Muscle of leg (tissue), 3 donors: ENCODE measurements at regions not wholly inside any gene's neighbourhood (a gene's known extent, or its start where the extent isn't known, plus 50 kb on each side); places are given as distances from the start of the nearest gene placed in this dataset.

Source experiments
- DNase-seq: peaks from one replicate; pipeline ENCODE4 v3.0.0; 2013
- H3K27ac ChIP-seq: one replicate; pipeline ENCODE4 v1.5.1; 2013; ENCODE audit warnings: mild to moderate bottlenecking, low read length, control low read depth
- H3K27me3 ChIP-seq: one replicate; pipeline ENCODE4 v1.6.1; 2013; ENCODE audit warnings: low read length; ENCODE audit not compliant: control insufficient read depth, insufficient read depth
- H3K36me3 ChIP-seq: one replicate; pipeline ENCODE4 v1.6.1; 2013; ENCODE audit warnings: low read length; ENCODE audit not compliant: control insufficient read depth, insufficient read depth
- H3K4me1 ChIP-seq: one replicate; pipeline ENCODE4 v1.6.1; 2013; ENCODE audit warnings: low read length; ENCODE audit not compliant: control insufficient read depth, insufficient read depth
- H3K4me3 ChIP-seq: one replicate; pipeline ENCODE4 v1.5.1; 2013; ENCODE audit warnings: low read length, control low read depth
- H3K9me3 ChIP-seq: replicated peaks from 2 replicates; pipeline ENCODE4 v1.6.1; 2013; ENCODE audit warnings: low read depth, low read length; ENCODE audit not compliant: control insufficient read depth
- whole genome bisulfite sequencing: methylation state at CpG from one replicate; pipeline ENCODE4 v1.1.5; 2013; ENCODE audit warnings: missing lambda C conversion rate; ENCODE audit not compliant: insufficient coverage; 5-methylcytosine and 5-hydroxymethylcytosine counted together

- Histone ChIP-seq H3K27ac (no peak overlapping the region), H3K36me3 (no peaks in the 10 kb centered on the region), H3K27me3 (no peaks in the 10 kb centered on the region), H3K4me3 (no peak overlapping the region), H3K4me1 (no peaks in the 10 kb centered on the region), H3K9me3 (peaks cover 3% of the 10 kb centered on the region)
- 74% methylated on average over 2 of the region's 2 CpGs for WGBS
- no peak for DNase-seq
Measured at GRCh38 chr18:71725256-71725655, 818.9 kb downstream of the CBLN2 start.

- no CpG with 5 or more reads among the region's 1 CpG for WGBS
- H3K27me3 ChIP-seq: no peaks in the 10 kb centered on the region
- H3K9me3 ChIP-seq: no peaks in the 10 kb centered on the region
- no peaks in the 10 kb centered on the region for H3K4me1 ChIP-seq
- no peak for DNase-seq
- no peak overlapping the region for H3K27ac ChIP-seq
- no peak overlapping the region for H3K4me3 ChIP-seq
- no peaks in the 10 kb centered on the region for H3K36me3 ChIP-seq
Measured at GRCh38 chr18:71707985-71708500, 836.1 kb downstream of the CBLN2 start.

GRCh38 chr18:71707400-71707799 lies 836.7 kb downstream of the CBLN2 start:
- H3K27ac ChIP-seq: no peak overlapping the region
- no peaks in the 10 kb centered on the region for H3K4me1 ChIP-seq
- no peak overlapping the region for H3K4me3 ChIP-seq
- H3K27me3 ChIP-seq: no peaks in the 10 kb centered on the region
- WGBS: no CpG with 5 or more reads among the region's 1 CpG
- no peaks in the 10 kb centered on the region for H3K36me3 ChIP-seq
- no peaks in the 10 kb centered on the region for H3K9me3 ChIP-seq
- DNase-seq: no peak

- DNase-seq: no peak
Measured at GRCh38 chr18:71689416-71690160, 854.6 kb downstream of the CBLN2 start.

GRCh38 chr18:71682591-71682990 lies 861.6 kb downstream of the CBLN2 start:
- no peak for DNase-seq
- no peaks in the 10 kb centered on the region for H3K4me1 ChIP-seq
- no peak overlapping the region for H3K4me3 ChIP-seq
- H3K9me3 ChIP-seq: peaks cover 8% of the 10 kb centered on the region
- H3K27ac ChIP-seq: no peak overlapping the region
- no peaks in the 10 kb centered on the region for H3K36me3 ChIP-seq
- no CpG with 5 or more reads among the region's 5 CpGs for WGBS
- H3K27me3 ChIP-seq: no peaks in the 10 kb centered on the region

More at GRCh38 chr18:71689416-71690160, 854.6 kb downstream of the CBLN2 start:
- H3K27ac ChIP-seq: no peak overlapping the region
- H3K4me3 ChIP-seq: no peak overlapping the region
- H3K36me3 ChIP-seq: no peaks in the 10 kb centered on the region
- H3K27me3 ChIP-seq: no peaks in the 10 kb centered on the region
- no CpG with 5 or more reads among the region's 2 CpGs for WGBS
- no peaks in the 10 kb centered on the region for H3K9me3 ChIP-seq
- no peaks in the 10 kb centered on the region for H3K4me1 ChIP-seq

GRCh38 chr18:71678144-71678543 lies 866.0 kb downstream of the CBLN2 start:
- Histone ChIP-seq H3K27ac (no peak overlapping the region), H3K4me3 (no peak overlapping the region), H3K36me3 (no peaks in the 10 kb centered on the region), H3K27me3 (no peaks in the 10 kb centered on the region), H3K9me3 (peaks cover 11% of the 10 kb centered on the region), H3K4me1 (no peaks in the 10 kb centered on the region)
- whole genome bisulfite sequencing: no CpG with 5 or more reads among the region's 2 CpGs
- DNase-seq: no peak

- no peaks in the 10 kb centered on the region for H3K36me3 ChIP-seq
- H3K4me1 ChIP-seq: no peaks in the 10 kb centered on the region
- DNase-seq: no peak
- H3K4me3 ChIP-seq: no peak overlapping the region
- H3K27me3 ChIP-seq: no peaks in the 10 kb centered on the region
- no peak overlapping the region for H3K27ac ChIP-seq
- H3K9me3 ChIP-seq: peaks cover 3% of the 10 kb centered on the region
- WGBS: 92% methylated on average over 10 of the region's 10 CpGs
Measured at GRCh38 chr18:71673954-71674353, 870.2 kb downstream of the CBLN2 start.

GRCh38 chr18:71673498-71673897 lies 870.6 kb downstream of the CBLN2 start:
- 85% methylated on average over 4 of the region's 5 CpGs for WGBS
- Histone ChIP-seq H3K9me3 (peaks cover 3% of the 10 kb centered on the region), H3K36me3 (no peaks in the 10 kb centered on the region), H3K27me3 (no peaks in the 10 kb centered on the region), H3K4me1 (no peaks in the 10 kb centered on the region), H3K27ac (no peak overlapping the region), H3K4me3 (no peak overlapping the region)
- DNase-seq: no peak

- no peaks in the 10 kb centered on the region for H3K36me3 ChIP-seq
- no peaks in the 10 kb centered on the region for H3K9me3 ChIP-seq
- H3K27ac ChIP-seq: no peak overlapping the region
- no peaks in the 10 kb centered on the region for H3K4me1 ChIP-seq
- no peak overlapping the region for H3K4me3 ChIP-seq
- WGBS: no CpG with 5 or more reads among the region's 2 CpGs
- no peaks in the 10 kb centered on the region for H3K27me3 ChIP-seq
- no peak for DNase-seq
Measured at GRCh38 chr18:71666481-71666880, 877.7 kb downstream of the CBLN2 start.

GRCh38 chr18:71665131-71665530 lies 879.0 kb downstream of the CBLN2 start:
- DNase-seq: no peak
- H3K27me3 ChIP-seq: no peaks in the 10 kb centered on the region
- H3K36me3 ChIP-seq: no peaks in the 10 kb centered on the region
- no peaks in the 10 kb centered on the region for H3K9me3 ChIP-seq
- no peaks in the 10 kb centered on the region for H3K4me1 ChIP-seq
- no peak overlapping the region for H3K4me3 ChIP-seq
- H3K27ac ChIP-seq: no peak overlapping the region

GRCh38 chr18:71643822-71644221 lies 900.3 kb downstream of the CBLN2 start:
- no peak overlapping the region for H3K4me3 ChIP-seq
- no peaks in the 10 kb centered on the region for H3K27me3 ChIP-seq
- H3K27ac ChIP-seq: no peak overlapping the region
- 96% methylated on average over 6 of the region's 12 CpGs for WGBS
- no peak for DNase-seq
- H3K9me3 ChIP-seq: peaks cover 4% of the 10 kb centered on the region
- H3K4me1 ChIP-seq: no peaks in the 10 kb centered on the region
- H3K36me3 ChIP-seq: no peaks in the 10 kb centered on the region
